IMR-90 (cell line): ENCODE measurements at regions not wholly inside any gene's neighbourhood (a gene's known extent, or its start where the extent isn't known, plus 50 kb on each side); places are given as distances from the start of the nearest gene placed in this dataset.

Experiments
- ATAC-seq: fragments of 200-7000 bp; cut with Tn5 transposase; 2 replicates; pipeline ENCODE4 v1.9.1; 2020; ENCODE audit warnings: low read depth, mild to moderate bottlenecking, moderate library complexity
- BruUV-seq: library from RNA; stranded (reverse); fragments of 400-500 nt; replicated peaks from 2 replicates; lab custom pipeline; 2021; lab: Mats Ljungman, UMichigan
- CTCF ChIA-PET: fragments of 300-600 bp; formaldehyde crosslinking; extraction: SDS; loops from one replicate; lab custom pipeline; 2021; ENCODE audit warnings: antibody characterized with exemption; lab: Yijun Ruan, JAX
- POLR2A ChIA-PET: fragments of 300-600 bp; sonication (Branson Sonifier 250); formaldehyde crosslinking; loops from one replicate; lab custom pipeline; 2022; ENCODE audit warnings: antibody characterized with exemption; ENCODE audit not compliant: unreplicated experiment; lab: Charles Lee
- DNase-seq: peaks from one replicate; pipeline ENCODE4 v3.0.0; 2013
- H2AFZ ChIP-seq: replicated peaks from 2 replicates; pipeline ENCODE3; 2013; ENCODE audit warnings: low read length, mild to moderate bottlenecking; ENCODE audit not compliant: poor library complexity
- H2AK5ac ChIP-seq: 2 replicates; pipeline ENCODE4 v1.6.1; 2013; ENCODE audit warnings: low read depth, low read length, inconsistent platforms
- H2AK9ac ChIP-seq: replicated peaks from 2 replicates; pipeline ENCODE3; 2013; ENCODE audit warnings: mild to moderate bottlenecking, low read depth, low read length, moderate library complexity; ENCODE audit not compliant: poor library complexity
- H2BK120ac ChIP-seq: 2 replicates; pipeline ENCODE4 v1.6.1; 2013; ENCODE audit warnings: low read depth, low read length, inconsistent platforms
- H2BK15ac ChIP-seq: 3 replicates; pipeline ENCODE4 v1.6.1; 2013; ENCODE audit warnings: low read depth, low read length, inconsistent platforms
- H2BK20ac ChIP-seq: 2 replicates; pipeline ENCODE4 v1.6.1; 2013; ENCODE audit warnings: low read depth, mild to moderate bottlenecking, inconsistent platforms, low read length, moderate library complexity
- H2BK5ac ChIP-seq: 2 replicates; pipeline ENCODE4 v1.6.1; 2013; ENCODE audit warnings: mild to moderate bottlenecking, low read depth, low read length, inconsistent platforms; ENCODE audit not compliant: poor library complexity, severe bottlenecking
- H3K14ac ChIP-seq: replicated peaks from 2 replicates; pipeline ENCODE4 v1.6.1; 2013; ENCODE audit warnings: low read depth, low read length, inconsistent platforms
- H3K18ac ChIP-seq: 2 replicates; pipeline ENCODE4 v1.6.1; 2013; ENCODE audit warnings: low read depth, low read length, control low read depth
- H3K23ac ChIP-seq: 2 replicates; pipeline ENCODE4 v1.6.1; 2013; ENCODE audit warnings: low read depth, low read length, inconsistent platforms
- H3K27ac ChIP-seq: 2 replicates; pipeline ENCODE4 v1.5.1; 2013; ENCODE audit warnings: mild to moderate bottlenecking, control low read depth, low read length; ENCODE audit not compliant: insufficient read depth
- H3K27me3 ChIP-seq: 2 replicates; pipeline ENCODE4 v1.6.1; 2013; ENCODE audit warnings: low read length; ENCODE audit not compliant: control insufficient read depth, insufficient read depth
- H3K36me3 ChIP-seq: 2 replicates; pipeline ENCODE4 v1.6.1; 2013; ENCODE audit warnings: low read length, mixed read lengths; ENCODE audit not compliant: control insufficient read depth, insufficient read depth
- H3K4ac ChIP-seq: 2 replicates; pipeline ENCODE4 v1.6.1; 2013; ENCODE audit warnings: low read depth, low read length, inconsistent platforms
- H3K4me1 ChIP-seq: 2 replicates; pipeline ENCODE4 v1.6.1; 2013; ENCODE audit warnings: low read length, mixed read lengths; ENCODE audit not compliant: control insufficient read depth, insufficient read depth
- H3K4me2 ChIP-seq: 2 replicates; pipeline ENCODE4 v1.6.1; 2013; ENCODE audit warnings: low read depth, mild to moderate bottlenecking, control low read depth, low read length, moderate library complexity
- H3K4me3 ChIP-seq: 2 replicates; pipeline ENCODE4 v1.5.1; 2013; ENCODE audit warnings: low read depth, mild to moderate bottlenecking, control low read depth, low read length, moderate library complexity; ENCODE audit not compliant: insufficient read depth
- H3K56ac ChIP-seq: 2 replicates; pipeline ENCODE4 v1.6.1; 2013; ENCODE audit warnings: low read length, inconsistent platforms; ENCODE audit not compliant: insufficient read depth; ENCODE audit errors: extremely low read depth
- H3K79me1 ChIP-seq, 2 experiments: 2 replicates each; pipeline ENCODE4 v1.6.1; 2013; ENCODE audit warnings: low read length in 2 of 2, inconsistent platforms in 1 of 2, low read depth in 1 of 2
- H3K9ac ChIP-seq: 2 replicates; pipeline ENCODE4 v1.6.1; 2013; ENCODE audit warnings: low read depth, low read length, control low read depth
- H3K9me1 ChIP-seq: 2 replicates; pipeline ENCODE4 v1.6.1; 2013; ENCODE audit warnings: low read length, inconsistent platforms; ENCODE audit not compliant: insufficient read depth
- H3K9me3 ChIP-seq: 2 replicates; pipeline ENCODE4 v1.6.1; 2013; ENCODE audit warnings: low read length; ENCODE audit not compliant: control insufficient read depth, insufficient read depth
- H4K20me1 ChIP-seq: 2 replicates; pipeline ENCODE4 v1.6.1; 2013; ENCODE audit warnings: low read length, inconsistent platforms; ENCODE audit not compliant: insufficient read depth
- H4K5ac ChIP-seq: 2 replicates; pipeline ENCODE4 v1.6.1; 2013; ENCODE audit warnings: mild to moderate bottlenecking, low read depth, low read length, control low read depth
- H4K8ac ChIP-seq, 2 experiments: 2 replicates each; pipeline ENCODE4 v1.6.1; 2013; ENCODE audit warnings: low read depth in 2 of 2, low read length in 2 of 2, control low read depth in 1 of 2, inconsistent platforms in 1 of 2
- H4K91ac ChIP-seq: 2 replicates; pipeline ENCODE4 v1.6.1; 2013; ENCODE audit warnings: low read depth, low read length, inconsistent platforms; ENCODE audit not compliant: insufficient read depth
- BHLHE40 ChIP-seq: fragments of 150-350 bp; IDR thresholded peaks from 2 replicates; pipeline ENCODE4 v1.6.1; 2016; ENCODE audit warnings: mild to moderate bottlenecking, low read depth, low read length
- CEBPB ChIP-seq: IDR thresholded peaks from 2 replicates; pipeline ENCODE4 v1.6.1; 2012; ENCODE audit warnings: low read depth, low read length, improper control_type of control experiment
- CHD1 ChIP-seq: IDR thresholded peaks from 2 replicates; pipeline ENCODE4 v1.6.1; 2012; ENCODE audit warnings: low read depth, low read length, improper control_type of control experiment
- FOS ChIP-seq: fragments of 150-350 bp; IDR thresholded peaks from 2 replicates; pipeline ENCODE4 v1.6.1; 2016; ENCODE audit warnings: low read depth, low read length
- MAFK ChIP-seq: IDR thresholded peaks from 2 replicates; pipeline ENCODE4 v1.6.1; 2012; ENCODE audit warnings: low read depth, low read length, improper control_type of control experiment
- MXI1 ChIP-seq: IDR thresholded peaks from 2 replicates; pipeline ENCODE4 v1.6.1; 2012; ENCODE audit warnings: low read depth, mild to moderate bottlenecking, low read length, moderate library complexity, borderline replicate concordance
- NFE2L2 ChIP-seq: fragments of 150-350 bp; IDR thresholded peaks from 2 replicates; pipeline ENCODE4 v1.6.1; 2016; ENCODE audit warnings: low read depth, mild to moderate bottlenecking, low read length
- POLR2A ChIP-seq: IDR thresholded peaks from 2 replicates; pipeline ENCODE4 v1.6.1; 2012; ENCODE audit warnings: mild to moderate bottlenecking, low read depth, low read length
- RAD21 ChIP-seq: IDR thresholded peaks from 2 replicates; pipeline ENCODE4 v1.6.1; 2012; ENCODE audit warnings: low read length, improper control_type of control experiment
- SMC3 ChIP-seq: fragments of 150-350 bp; IDR thresholded peaks from 2 replicates; pipeline ENCODE4 v1.6.1; 2016; ENCODE audit warnings: low read depth, mild to moderate bottlenecking, antibody characterized with exemption, low read length, moderate library complexity
- WGBS, 2 experiments: methylation state at CpG; one replicate each; pipeline versions ENCODE4 v1.1.5 to v1.1.7; 2013; ENCODE audit warnings: missing lambda C conversion rate in 2 of 2; ENCODE audit not compliant: insufficient read length in 1 of 2; ENCODE audit errors: extremely low coverage in 2 of 2; 5-methylcytosine and 5-hydroxymethylcytosine counted together
- dilution Hi-C: fragments of 300-500 bp; cut with HindIII; formaldehyde crosslinking; loops from one replicate; pipeline ENCODE4 v1.14.3; 2018; ENCODE audit warnings: low sequenced_read_pairs; ENCODE audit not compliant: unreplicated experiment
- in situ Hi-C: fragments of 300-500 bp; cut with MboI; formaldehyde crosslinking; loops from 3 replicates; pipeline ENCODE4 v1.14.3; 2019; ENCODE audit warnings: low sequenced_read_pairs, inconsistent platforms, mixed read lengths
- intact Hi-C: fragments of 100-400 bp; cut with micrococcal nuclease; formaldehyde crosslinking; loops from 2 replicates; pipeline ENCODE4 v1.10.0; 2022
- TF ChIP-seq, protein P1 (sequence below): conservative IDR thresholded peaks from 2 replicates; pipeline ENCODE4 v1.5.1; 2012; ENCODE audit warnings: mild to moderate bottlenecking, low read depth, low read length, improper control_type of control experiment
- TF ChIP-seq, protein P2 (sequence below): fragments of 150-350 bp; IDR thresholded peaks from 2 replicates; pipeline ENCODE4 v1.6.1; 2017; ENCODE audit warnings: mild to moderate bottlenecking, antibody characterized with exemption, low read length, low read depth
- TF ChIP-seq, protein P3 (sequence below): fragments of 150-350 bp; IDR thresholded peaks from 2 replicates; pipeline ENCODE4 v1.6.1; 2016; ENCODE audit warnings: low read depth, mild to moderate bottlenecking, low read length, moderate library complexity, borderline replicate concordance

DNA sequence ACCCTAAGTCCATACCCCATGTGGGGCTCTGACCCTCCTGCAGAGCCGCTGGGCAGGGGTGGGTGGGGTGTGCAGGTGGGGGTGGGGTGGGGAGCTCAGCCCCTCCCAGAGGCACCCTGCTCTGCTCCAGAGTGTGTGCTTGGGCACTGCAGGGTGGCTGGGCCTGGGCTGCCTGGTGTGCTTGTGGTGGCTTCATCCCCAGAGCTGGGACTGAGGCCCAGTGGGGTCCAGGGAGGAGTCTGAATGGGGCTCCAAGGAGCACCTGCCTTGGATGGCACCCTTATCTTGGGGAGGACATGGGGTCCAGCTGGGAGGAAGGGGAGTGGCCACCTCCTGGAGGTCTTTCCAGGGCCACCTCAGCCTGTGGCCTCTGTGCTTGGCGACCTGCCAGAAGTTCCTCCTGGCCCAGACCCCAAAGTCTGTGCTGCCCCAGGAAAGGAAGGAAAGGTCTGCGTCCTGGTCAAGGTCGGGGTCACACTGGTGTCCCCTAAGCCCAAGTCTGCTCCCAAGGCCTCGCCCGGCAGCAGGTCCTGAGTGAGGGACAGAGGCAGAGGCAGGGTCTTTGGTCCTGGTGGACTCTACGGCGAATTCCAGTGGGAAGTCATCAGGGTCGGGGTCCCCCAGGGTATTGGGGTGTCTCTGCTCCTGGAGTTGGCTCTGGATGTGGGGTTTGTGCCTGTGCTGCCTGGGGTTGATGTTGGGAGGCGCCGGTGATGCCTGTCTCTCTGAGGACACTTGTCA, 373.4 kb downstream of the TMEM121 start:
- H3K9ac ChIP-seq = no peak overlapping the region
- no peaks in the 10 kb centered on the region for H3K79me1 ChIP-seq
- H3K14ac ChIP-seq = no peak overlapping the region
- H3K27me3 ChIP-seq = no peaks in the 10 kb centered on the region
- intact Hi-C loops = no loop called here
- no peak overlapping the region for H2BK5ac ChIP-seq
- DNase-seq (no peak), ATAC-seq (no peak)
- peaks cover 54% of the 10 kb centered on the region for H3K9me3 ChIP-seq
- no peaks in the 10 kb centered on the region for H3K9me1 ChIP-seq
- in situ Hi-C loops = no loop called here
- 40% methylated on average over 4 of the region's 11 CpGs; no CpG with 5 or more reads in 1 of the 2 experiments for WGBS, 2 experiments
- dilution Hi-C loops = no loop called here
- ChIA-PET CTCF (no interaction called here), POLR2A (no interaction called here)
- no peak overlapping the region for H3K56ac ChIP-seq
- no peak overlapping the region for H3K4me2 ChIP-seq
- H3K27ac ChIP-seq = no peak overlapping the region
- no peak overlapping the region for H2BK20ac ChIP-seq
- H3K18ac ChIP-seq = no peak overlapping the region
- no peak overlapping the region for H2AK5ac ChIP-seq
- TF ChIP-seq, protein P1, sequence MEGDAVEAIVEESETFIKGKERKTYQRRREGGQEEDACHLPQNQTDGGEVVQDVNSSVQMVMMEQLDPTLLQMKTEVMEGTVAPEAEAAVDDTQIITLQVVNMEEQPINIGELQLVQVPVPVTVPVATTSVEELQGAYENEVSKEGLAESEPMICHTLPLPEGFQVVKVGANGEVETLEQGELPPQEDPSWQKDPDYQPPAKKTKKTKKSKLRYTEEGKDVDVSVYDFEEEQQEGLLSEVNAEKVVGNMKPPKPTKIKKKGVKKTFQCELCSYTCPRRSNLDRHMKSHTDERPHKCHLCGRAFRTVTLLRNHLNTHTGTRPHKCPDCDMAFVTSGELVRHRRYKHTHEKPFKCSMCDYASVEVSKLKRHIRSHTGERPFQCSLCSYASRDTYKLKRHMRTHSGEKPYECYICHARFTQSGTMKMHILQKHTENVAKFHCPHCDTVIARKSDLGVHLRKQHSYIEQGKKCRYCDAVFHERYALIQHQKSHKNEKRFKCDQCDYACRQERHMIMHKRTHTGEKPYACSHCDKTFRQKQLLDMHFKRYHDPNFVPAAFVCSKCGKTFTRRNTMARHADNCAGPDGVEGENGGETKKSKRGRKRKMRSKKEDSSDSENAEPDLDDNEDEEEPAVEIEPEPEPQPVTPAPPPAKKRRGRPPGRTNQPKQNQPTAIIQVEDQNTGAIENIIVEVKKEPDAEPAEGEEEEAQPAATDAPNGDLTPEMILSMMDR = no peak
- TF ChIP-seq MAFK (no peak), NFE2L2 (no peak), BHLHE40 (no peak), FOS (no peak), SMC3 (no peak), MXI1 (no peak), RAD21 (no peak), CEBPB (no peak), POLR2A (no peak), CHD1 (no peak)
- TF ChIP-seq, protein P2, sequence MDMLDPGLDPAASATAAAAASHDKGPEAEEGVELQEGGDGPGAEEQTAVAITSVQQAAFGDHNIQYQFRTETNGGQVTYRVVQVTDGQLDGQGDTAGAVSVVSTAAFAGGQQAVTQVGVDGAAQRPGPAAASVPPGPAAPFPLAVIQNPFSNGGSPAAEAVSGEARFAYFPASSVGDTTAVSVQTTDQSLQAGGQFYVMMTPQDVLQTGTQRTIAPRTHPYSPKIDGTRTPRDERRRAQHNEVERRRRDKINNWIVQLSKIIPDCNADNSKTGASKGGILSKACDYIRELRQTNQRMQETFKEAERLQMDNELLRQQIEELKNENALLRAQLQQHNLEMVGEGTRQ = no peak
- TF ChIP-seq, protein P3, sequence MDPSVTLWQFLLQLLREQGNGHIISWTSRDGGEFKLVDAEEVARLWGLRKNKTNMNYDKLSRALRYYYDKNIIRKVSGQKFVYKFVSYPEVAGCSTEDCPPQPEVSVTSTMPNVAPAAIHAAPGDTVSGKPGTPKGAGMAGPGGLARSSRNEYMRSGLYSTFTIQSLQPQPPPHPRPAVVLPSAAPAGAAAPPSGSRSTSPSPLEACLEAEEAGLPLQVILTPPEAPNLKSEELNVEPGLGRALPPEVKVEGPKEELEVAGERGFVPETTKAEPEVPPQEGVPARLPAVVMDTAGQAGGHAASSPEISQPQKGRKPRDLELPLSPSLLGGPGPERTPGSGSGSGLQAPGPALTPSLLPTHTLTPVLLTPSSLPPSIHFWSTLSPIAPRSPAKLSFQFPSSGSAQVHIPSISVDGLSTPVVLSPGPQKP = no peak
- H2BK120ac ChIP-seq = no peak overlapping the region
- H3K4me3 ChIP-seq = no peak overlapping the region
- no peak overlapping the region for H3K4ac ChIP-seq
- no peak overlapping the region for H2AK9ac ChIP-seq
- no peak overlapping the region for H4K5ac ChIP-seq
- H3K36me3 ChIP-seq = no peaks in the 10 kb centered on the region
- no TSS peak for BruUV-seq
- no peaks in the 10 kb centered on the region for H4K20me1 ChIP-seq
- H2AFZ ChIP-seq = no peak overlapping the region
- H2BK15ac ChIP-seq = no peak overlapping the region
- H3K23ac ChIP-seq = no peak overlapping the region
- no peak overlapping the region for H4K91ac ChIP-seq
- no peaks in the 10 kb centered on the region for H3K4me1 ChIP-seq
- H4K8ac ChIP-seq = no peak overlapping the region
